Cardiac muscle cell (in vitro differentiated cells and primary cell): ENCODE measurements at regions not wholly inside any gene's neighbourhood (a gene's known extent, or its start where the extent isn't known, plus 50 kb on each side); places are given as distances from the start of the nearest gene placed in this dataset.
A peak's percentile ranks its signal among the peaks of the same experiment; 100 is the strongest.

Source experiments
- DNase-seq, 2 donors: peaks; one replicate each; pipeline versions ENCODE4 v3.0.0 to v3.0.0-alpha.2; 2010 to 2017; ENCODE audit warnings: low read depth in 1 of 2, low spot score in 1 of 2
- H3K27ac ChIP-seq: fragments of 200-600 bp; sonication (generic); 2 replicates; pipeline ENCODE4 v1.5.1; 2016
- H3K27me3 ChIP-seq: fragments of 200-600 bp; sonication (generic); 2 replicates; pipeline ENCODE4 v1.6.0; 2016; ENCODE audit warnings: control low read depth
- H3K36me3 ChIP-seq: fragments of 200-600 bp; sonication (generic); 2 replicates; pipeline ENCODE4 v1.5.1; 2016; ENCODE audit warnings: control low read depth
- H3K4me1 ChIP-seq: fragments of 200-600 bp; sonication (generic); 2 replicates; pipeline ENCODE4 v1.8.1; 2017; ENCODE audit warnings: low read depth, mild to moderate bottlenecking, mixed run types
- H3K4me3 ChIP-seq: fragments of 200-600 bp; sonication (generic); 2 replicates; pipeline ENCODE4 v1.5.1; 2016; ENCODE audit warnings: mild to moderate bottlenecking
- H3K9me3 ChIP-seq: fragments of 200-600 bp; sonication (generic); 2 replicates; pipeline ENCODE4 v1.5.1; 2017; ENCODE audit warnings: low read depth, mild to moderate bottlenecking, control low read depth
- TF ChIP-seq, protein P1 (sequence below): IDR thresholded peaks from 2 replicates; pipeline ENCODE4 v1.5.1; 2012; ENCODE audit warnings: low read depth, mild to moderate bottlenecking, low read length

DNA sequence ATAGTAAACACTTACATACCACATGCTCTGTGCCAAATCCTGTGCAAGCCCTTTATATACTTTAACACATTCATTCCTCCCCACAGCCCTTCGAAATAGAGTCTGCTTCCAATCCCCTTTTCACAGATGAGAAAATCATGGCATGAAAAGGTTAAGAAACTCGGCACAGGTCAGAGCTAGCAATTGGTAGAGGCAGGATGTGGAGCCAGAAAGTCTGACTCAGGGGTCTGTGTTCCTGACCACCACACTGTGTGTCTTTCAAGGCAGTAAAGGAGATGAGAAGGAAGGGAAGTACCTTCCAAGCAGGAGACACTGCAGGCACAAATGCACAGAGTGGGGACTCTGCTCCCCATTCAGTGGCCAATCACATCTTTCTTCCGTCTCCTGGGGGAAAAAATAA is 61.1 kb downstream of the SCN11A start:
- no peaks in the 10 kb centered on the region for H3K27me3 ChIP-seq
- no peak overlapping the region for H3K4me3 ChIP-seq
- TF ChIP-seq, protein P1, sequence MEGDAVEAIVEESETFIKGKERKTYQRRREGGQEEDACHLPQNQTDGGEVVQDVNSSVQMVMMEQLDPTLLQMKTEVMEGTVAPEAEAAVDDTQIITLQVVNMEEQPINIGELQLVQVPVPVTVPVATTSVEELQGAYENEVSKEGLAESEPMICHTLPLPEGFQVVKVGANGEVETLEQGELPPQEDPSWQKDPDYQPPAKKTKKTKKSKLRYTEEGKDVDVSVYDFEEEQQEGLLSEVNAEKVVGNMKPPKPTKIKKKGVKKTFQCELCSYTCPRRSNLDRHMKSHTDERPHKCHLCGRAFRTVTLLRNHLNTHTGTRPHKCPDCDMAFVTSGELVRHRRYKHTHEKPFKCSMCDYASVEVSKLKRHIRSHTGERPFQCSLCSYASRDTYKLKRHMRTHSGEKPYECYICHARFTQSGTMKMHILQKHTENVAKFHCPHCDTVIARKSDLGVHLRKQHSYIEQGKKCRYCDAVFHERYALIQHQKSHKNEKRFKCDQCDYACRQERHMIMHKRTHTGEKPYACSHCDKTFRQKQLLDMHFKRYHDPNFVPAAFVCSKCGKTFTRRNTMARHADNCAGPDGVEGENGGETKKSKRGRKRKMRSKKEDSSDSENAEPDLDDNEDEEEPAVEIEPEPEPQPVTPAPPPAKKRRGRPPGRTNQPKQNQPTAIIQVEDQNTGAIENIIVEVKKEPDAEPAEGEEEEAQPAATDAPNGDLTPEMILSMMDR, result no peak
- no peaks in the 10 kb centered on the region for H3K36me3 ChIP-seq
- no peaks in the 10 kb centered on the region for H3K4me1 ChIP-seq
- H3K27ac ChIP-seq, result no peak overlapping the region
- H3K9me3 ChIP-seq, result no peaks in the 10 kb centered on the region
- no peak for DNase-seq

DNA sequence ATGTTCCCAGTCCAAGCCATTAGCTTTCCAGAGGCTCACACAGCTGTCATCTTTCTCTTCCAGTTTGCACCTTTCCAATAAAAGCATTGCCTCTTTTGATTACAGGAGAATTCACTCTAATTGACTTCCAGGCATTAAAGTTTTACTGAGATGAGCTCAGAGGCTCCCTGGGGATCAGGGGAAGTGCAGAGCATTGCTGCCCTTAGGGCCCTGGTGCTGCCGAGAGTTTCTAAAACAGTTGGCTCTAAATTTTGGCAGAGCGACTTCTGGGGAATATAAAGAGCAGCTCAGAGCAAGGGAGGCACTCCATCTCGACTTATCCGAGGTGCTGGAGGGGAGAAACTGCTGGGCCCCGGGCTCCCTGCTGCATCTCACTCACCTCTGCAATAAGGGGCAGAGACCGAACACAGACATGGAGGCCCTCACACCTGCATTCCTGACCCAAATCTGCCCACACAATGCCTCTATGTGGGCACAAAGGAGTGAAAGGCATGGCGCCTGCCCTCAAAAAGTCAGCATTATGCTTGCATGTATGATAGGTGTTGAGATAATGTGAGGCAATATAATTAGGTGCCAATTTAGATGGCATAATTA is 61.7 kb downstream of the SCN11A start:
- Histone ChIP-seq H3K9me3 (no peaks in the 10 kb centered on the region), H3K4me1 (no peaks in the 10 kb centered on the region), H3K27me3 (no peaks in the 10 kb centered on the region), H3K4me3 (no peak overlapping the region), H3K36me3 (no peaks in the 10 kb centered on the region), H3K27ac (no peak overlapping the region)
- DNase-seq, result no peak
- TF ChIP-seq, protein P1, result no peak

DNA sequence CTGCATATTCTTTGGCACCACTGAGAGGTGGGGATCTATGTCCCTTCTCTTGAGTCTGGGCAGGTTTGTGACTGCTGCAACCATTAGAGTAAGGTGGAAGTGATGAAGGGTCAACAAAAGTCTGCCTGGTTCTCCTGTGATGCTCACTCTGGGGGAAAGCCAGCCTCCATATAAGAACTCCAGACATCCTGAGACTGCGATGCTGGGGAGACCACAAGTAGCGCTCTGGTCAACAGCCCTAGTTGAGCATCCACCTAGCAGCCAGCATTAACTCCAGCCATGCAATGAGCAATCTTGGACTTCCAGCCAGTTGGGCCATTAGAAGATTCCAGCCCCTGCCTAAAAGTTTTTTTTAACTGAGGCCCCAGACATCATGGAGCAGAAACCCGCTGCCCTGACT is 62.8 kb downstream of the SCN11A start:
- H3K4me3 ChIP-seq, result no peak overlapping the region
- no peaks in the 10 kb centered on the region for H3K27me3 ChIP-seq
- TF ChIP-seq, protein P1, result no peak
- no peaks in the 10 kb centered on the region for H3K4me1 ChIP-seq
- H3K36me3 ChIP-seq, result no peaks in the 10 kb centered on the region
- no peaks in the 10 kb centered on the region for H3K9me3 ChIP-seq
- DNase-seq, result no peak
- no peak overlapping the region for H3K27ac ChIP-seq

DNA sequence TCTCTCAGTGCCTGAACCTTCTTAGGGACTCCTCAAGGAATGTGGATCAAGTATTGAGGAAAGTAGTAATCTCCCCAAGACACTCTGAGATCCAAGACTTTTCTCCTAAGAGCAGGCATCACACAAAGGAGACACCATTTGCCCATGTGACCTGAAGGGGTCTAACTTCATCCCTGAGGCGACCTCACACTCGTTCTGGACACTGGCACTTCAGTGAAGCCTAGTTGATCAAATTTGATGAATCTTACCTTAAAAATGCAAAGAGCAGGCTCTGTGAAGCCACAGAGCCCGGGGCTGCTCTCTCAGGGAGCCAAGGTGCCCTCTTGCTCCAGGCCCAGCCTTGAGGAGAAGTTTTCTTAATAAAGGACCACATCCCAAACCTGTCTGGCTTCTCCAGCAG is 64.3 kb downstream of the SCN11A start:
- Histone ChIP-seq H3K9me3 (no peaks in the 10 kb centered on the region), H3K36me3 (no peaks in the 10 kb centered on the region), H3K4me1 (no peaks in the 10 kb centered on the region), H3K27ac (no peak overlapping the region), H3K27me3 (no peaks in the 10 kb centered on the region), H3K4me3 (no peak overlapping the region)
- DNase-seq, result no peak
- TF ChIP-seq, protein P1, result no peak

DNA sequence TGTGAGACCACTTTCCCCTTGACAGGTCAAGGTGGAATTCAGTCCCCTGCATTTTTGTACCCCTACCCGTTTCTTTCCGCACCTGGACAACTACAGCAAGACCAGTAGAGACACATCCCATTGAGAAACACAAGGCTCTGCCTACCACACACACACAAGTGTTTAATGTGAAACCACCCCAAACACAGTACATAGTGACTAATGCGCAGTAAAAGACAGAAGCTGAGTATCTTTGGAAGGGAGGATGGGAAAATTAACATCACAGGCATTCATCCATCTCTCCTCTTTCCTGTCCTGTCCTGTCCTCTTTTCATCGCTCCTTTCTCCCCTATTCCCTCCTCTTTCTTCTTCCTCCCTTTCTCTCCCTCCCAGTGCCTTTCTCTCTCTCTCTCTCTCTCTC is 64.8 kb downstream of the SCN11A start:
- no peak for DNase-seq
- H3K9me3 ChIP-seq, result no peaks in the 10 kb centered on the region
- H3K4me3 ChIP-seq, result no peak overlapping the region
- H3K36me3 ChIP-seq, result no peaks in the 10 kb centered on the region
- H3K27me3 ChIP-seq, result no peaks in the 10 kb centered on the region
- H3K27ac ChIP-seq, result no peak overlapping the region
- TF ChIP-seq, protein P1, result no peak
- H3K4me1 ChIP-seq, result no peaks in the 10 kb centered on the region

DNA sequence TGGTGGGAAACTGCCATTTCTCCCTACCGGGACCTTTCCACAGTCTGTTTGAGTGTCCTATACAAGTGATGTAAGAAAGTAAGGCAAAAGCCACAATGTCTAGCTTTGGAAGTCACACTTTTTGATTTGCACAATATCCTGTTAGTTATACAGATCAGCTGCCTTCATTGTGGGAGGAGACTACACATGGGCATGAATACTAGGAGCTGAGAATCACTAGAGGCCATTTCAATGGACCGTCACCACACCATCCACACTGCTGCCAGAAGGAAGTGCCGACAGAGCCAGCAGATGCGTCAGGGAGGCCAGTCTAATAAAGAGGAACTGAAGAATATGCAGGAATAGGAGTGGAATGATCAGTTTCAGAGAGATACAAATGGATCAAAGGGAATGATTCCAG is 65.8 kb downstream of the SCN11A start:
- Histone ChIP-seq H3K27me3 (no peaks in the 10 kb centered on the region), H3K36me3 (no peaks in the 10 kb centered on the region), H3K4me3 (no peak overlapping the region), H3K4me1 (no peaks in the 10 kb centered on the region), H3K27ac (no peak overlapping the region), H3K9me3 (no peaks in the 10 kb centered on the region)
- TF ChIP-seq, protein P1, result no peak
- DNase-seq, result peak in 1 of 2 donors; percentile 6
